Thyroid gland (tissue), 4 donors: ENCODE measurements at regions not wholly inside any gene's neighbourhood (a gene's known extent, or its start where the extent isn't known, plus 50 kb on each side); places are given as distances from the start of the nearest gene placed in this dataset.
A peak's percentile ranks its signal among the peaks of the same experiment; 100 is the strongest.

Source experiments
- CTCF ChIP-seq, 6 experiments: fragments of 200-600 bp in 3 of 6; fragments of 450-650 bp in 3 of 6; sonication (generic) in 3 of 6; IDR thresholded peaks; one replicate each; pipeline ENCODE4 v1.5.1; 2016 to 2019; ENCODE audit warnings: antibody characterized with exemption in 6 of 6, mild to moderate bottlenecking in 2 of 6, inconsistent platforms in 1 of 6, moderate library complexity in 1 of 6
- POLR2A ChIP-seq, 2 donors: fragments of 450-650 bp; IDR thresholded peaks; one replicate each; pipeline ENCODE4 v1.6.1; 2017; ENCODE audit warnings: antibody characterized with exemption in 2 of 2, mild to moderate bottlenecking in 2 of 2, moderate library complexity in 1 of 2

- TF ChIP-seq CTCF (IDR thresholded peaks at IDR 0.05) (no peak), POLR2A (IDR thresholded peaks at IDR 0.05) (peak in 1 of 2 donors; percentile 9)
Observed at GRCh38 chr9:86405086-86405491, 50.9 kb upstream of the TUT7 start.
